GM21526 (cell line): ENCODE measurements at regions not wholly inside any gene's neighbourhood (a gene's known extent, or its start where the extent isn't known, plus 50 kb on each side); places are given as distances from the start of the nearest gene placed in this dataset.
"Not testable (repeated sequence)": the region's sequence is repeated elsewhere in the genome, so short reads cannot be mapped to it uniquely, and the experiment has no call there.

ENCODE experiments used
- ATAC-seq: cut with Tn5 transposase; IDR thresholded peaks from one replicate; pipeline ENCODE4 v1.9.1; 2021; ENCODE audit warnings: moderate library complexity; ENCODE audit not compliant: unreplicated experiment, low FRiP score

GRCh38 chr6:67935976-67936477, 699.1 kb upstream of the ADGRB3 start:
- no peak for ATAC-seq

GRCh38 chr6:67933278-67933677, 701.8 kb upstream of the ADGRB3 start:
- no peak for ATAC-seq

GRCh38 chr6:67922588-67922987, 712.5 kb upstream of the ADGRB3 start:
- ATAC-seq, result not testable (repeated sequence)

- ATAC-seq, result not testable (repeated sequence)
Measured at GRCh38 chr6:67920040-67920439, 715.0 kb upstream of the ADGRB3 start.

GRCh38 chr6:67916399-67916798, 718.7 kb upstream of the ADGRB3 start:
- ATAC-seq, result no peak

DNA sequence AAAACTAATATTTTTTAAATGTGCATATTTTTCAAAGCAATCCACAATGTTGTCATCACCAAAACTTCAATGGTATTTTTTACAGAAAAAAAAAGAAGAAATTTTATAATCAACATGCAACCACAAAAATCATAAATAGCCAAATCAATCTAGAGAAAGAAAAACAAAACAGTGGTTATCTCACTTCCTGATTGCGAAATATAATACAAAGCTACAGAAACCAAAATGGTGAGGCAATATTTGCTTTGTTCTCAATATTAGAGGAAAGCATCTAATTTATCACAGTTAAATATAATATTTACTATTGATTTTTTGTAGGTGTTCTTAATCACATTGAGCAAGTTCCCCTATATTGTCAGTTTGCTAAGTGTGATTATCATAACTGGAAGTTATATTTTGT, 720.7 kb upstream of the ADGRB3 start:
- no peak for ATAC-seq

DNA sequence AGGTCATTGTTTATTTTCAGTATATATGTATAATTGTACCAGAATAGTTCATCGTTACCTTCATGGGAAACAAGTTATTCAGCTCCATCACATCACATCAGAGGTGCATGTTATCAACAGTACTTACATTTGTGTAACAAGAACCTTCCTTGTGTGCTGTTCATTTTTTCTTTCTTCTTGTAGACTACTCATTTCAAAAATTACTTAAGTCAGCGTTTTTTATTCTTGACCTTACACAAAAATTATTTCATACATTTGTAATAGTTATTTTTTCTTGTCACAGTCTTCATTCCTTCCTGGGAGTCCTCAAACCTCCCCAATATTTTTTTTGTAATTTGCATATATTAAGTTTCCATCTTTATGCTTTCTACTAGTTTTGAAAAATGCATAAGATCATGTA, 725.7 kb upstream of the ADGRB3 start:
- ATAC-seq, result no peak

GRCh38 chr6:67908379-67908778, 726.7 kb upstream of the ADGRB3 start:
- no peak for ATAC-seq

DNA sequence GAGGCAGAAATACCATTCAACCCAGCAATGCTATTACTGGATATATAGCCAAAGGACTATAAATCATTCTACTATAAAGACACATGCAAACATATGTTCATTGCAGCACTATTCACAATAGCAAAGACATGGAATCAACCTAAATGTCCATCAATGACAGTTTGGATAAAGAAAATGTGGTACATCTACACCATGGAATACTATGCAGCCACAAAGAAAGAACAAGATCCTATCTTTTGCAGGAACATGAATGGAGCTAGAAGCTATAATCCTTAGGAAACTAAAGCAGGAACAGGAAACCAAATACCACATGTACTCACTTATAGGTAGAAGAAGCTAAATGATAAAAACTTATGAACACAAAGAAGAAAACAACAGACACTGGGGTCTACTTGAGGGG, 730.3 kb upstream of the ADGRB3 start:
- ATAC-seq, result not testable (repeated sequence)

- no peak for ATAC-seq
Measured at GRCh38 chr6:67898875-67899274, 736.2 kb upstream of the ADGRB3 start.

- no peak for ATAC-seq
Measured at GRCh38 chr6:67897998-67898607, 737.0 kb upstream of the ADGRB3 start.

DNA sequence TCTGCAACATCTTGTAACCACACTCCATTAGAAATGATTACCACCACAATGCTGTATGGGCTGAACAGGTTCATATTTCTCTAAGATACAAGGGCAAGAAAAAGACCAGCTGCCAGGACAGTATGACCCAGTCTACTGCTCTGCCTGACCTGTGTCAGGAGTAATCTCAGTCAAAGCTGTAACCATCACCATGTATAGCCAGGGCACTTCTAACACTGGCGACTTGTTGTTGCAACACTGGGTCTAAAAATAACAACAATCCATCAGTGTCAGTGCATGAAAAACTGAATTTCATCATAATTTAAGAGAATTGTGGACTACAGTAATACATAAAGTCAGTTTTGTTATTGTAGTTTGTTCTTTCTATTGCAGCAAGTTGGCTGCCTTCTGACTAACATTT, 738.6 kb upstream of the ADGRB3 start:
- ATAC-seq, result no peak

GRCh38 chr6:67889682-67889995, 745.4 kb upstream of the ADGRB3 start:
- no peak for ATAC-seq

- no peak for ATAC-seq
Measured at GRCh38 chr6:67888886-67889681, 746.0 kb upstream of the ADGRB3 start.

- ATAC-seq, result no peak
Measured at GRCh38 chr6:67888546-67888885, 746.6 kb upstream of the ADGRB3 start.

DNA sequence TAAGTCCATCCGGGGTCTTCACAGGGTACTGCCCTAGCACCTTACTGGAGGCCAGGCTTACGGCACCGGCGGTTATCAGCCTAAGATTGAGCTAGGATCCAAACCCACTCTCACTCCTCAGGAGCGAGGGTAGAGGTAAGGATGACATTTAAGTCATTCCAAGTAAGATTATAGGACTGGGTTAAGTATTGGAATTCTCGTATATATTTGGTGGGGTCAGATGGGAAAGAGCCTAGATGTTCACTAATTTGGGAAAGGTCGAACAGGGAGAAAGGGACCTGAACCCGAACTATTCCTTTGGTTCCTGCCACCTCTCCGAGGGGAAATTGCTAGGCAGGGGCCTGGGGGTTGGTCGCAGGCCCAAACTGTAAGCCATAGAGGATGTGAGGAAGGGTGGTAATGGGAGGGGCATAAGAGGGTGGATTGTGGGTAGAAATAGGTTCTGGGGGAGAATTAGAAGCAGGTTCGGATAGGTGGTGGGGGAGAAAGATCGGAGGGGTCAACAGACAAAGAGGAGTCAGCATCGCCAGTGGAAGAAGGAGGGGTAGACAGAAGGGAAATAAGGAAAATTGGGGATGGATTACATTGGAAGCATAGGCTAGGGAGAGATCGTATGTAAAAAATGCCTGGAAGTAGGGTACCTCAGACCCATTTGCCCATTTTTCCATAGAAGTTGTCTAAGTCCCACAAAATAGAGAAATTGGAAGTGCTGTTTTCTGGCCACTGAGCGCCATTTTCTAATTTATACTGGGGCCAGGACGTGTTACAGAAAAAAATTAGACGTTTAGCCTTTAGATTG, 747.1 kb upstream of the ADGRB3 start:
- no peak for ATAC-seq

DNA sequence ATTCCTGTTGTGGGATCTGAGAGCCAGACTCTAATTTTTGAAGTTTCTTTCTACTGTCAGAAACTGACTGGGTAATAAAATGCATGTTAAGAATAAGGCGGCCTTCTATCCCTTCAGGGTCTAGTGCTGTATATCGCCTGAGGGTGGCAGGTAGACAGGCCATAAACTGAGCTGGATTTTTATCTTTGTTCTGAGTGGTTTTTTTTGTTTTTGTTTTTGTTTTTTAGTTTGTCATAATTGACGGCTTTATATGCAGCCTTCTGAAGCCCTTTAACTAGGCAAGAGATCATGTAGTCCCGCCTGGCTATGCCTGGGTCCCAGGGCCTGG, 747.7 kb upstream of the ADGRB3 start:
- ATAC-seq, result no peak

DNA sequence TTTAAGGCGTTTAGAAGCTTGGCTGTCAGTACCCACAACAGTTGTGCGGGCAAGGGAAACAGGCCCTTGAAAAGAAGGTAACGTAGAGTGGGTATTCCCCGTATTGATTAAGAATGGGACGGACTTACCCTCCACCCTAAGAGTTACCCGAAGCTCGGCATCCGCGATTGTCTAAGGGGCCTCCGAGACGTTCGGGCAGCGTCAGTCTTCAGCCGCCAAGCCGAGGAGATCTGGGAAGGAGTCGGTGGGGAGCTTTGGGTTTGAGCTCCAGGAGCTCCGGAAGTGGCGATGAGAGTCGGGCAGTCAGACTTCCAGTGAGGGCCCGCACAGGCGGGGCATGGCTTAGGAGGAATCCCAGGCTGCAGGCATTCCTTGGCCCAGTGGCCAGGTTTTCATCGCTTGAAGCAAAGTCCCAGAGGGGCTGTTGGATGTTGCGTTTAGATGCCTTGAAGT, 748.2 kb upstream of the ADGRB3 start:
- ATAC-seq, result no peak

DNA sequence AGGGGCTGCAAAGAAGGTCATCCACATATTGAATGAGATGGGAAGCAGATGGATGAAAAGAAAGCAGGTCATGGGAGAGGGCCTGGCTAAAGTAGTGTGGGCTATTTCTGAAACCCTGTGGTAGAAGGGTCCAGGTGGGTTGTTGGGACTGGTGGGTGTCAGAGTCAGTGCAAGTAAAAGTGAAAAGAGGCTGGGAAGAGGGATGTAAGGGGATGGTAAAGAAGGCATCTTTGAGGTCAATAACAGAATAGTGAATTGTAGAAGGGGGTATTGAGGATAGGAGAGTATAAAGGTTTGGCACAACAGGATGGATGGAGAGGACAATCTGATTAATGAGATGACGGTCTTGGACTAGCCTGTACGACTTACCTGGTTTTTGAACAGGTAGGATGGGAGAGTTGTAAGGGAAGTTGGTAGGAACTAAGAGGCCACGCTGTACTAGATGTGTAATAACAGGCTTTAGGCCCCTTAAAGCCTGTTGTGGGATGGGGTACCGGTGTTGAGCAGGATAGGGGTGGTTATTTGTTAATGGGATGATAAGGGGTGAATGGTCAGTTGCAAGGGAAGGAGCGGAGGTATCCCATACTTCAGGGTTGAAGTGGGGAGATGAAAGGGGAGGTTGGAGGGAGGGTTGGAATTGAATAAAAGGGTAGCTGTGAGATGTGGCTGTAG, 748.9 kb upstream of the ADGRB3 start:
- ATAC-seq, result no peak

DNA sequence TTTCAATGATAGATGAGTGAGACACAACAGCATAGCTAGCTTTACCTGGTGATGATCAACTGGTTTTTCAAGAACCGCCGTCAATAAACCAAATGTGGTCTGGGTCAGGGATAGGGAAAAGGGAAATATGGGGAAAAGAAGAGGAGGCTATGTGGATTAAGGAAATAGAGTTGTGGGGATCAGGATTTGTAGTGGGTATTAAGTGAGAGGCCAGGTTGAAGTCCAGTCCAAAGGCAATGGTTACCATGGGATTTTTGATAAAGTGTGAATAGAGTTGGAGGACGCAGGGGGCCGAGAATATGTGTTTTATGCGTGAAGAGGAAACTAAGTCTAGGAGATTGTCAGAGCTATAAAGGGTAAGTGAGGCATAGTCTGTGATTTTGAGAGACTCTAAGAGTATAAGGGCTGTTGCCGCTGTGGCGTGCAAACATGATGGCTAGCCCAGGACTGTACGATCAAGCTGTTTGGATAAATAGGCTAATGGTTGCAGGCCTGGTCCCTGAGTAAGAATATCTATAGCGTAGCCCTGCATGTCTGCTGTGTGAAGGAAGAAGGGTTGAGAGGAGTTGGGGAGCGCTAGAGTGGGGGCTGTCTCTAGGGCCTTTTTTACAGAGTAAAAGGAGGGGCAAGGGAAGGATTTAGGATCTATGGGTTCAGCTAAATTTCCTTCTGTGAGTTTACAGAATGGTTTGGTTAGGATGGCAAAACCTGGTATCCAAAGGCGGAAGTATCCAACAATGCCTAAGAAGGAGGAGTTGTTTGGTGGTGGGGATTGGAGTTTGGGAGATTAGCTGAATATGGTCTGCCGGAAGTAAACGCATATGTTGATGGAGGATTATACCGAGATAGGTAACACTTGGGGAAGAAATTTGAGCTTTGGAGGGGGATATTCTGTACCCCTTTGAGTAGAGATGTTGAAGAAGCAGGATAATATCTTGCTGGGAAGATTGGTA, 749.7 kb upstream of the ADGRB3 start:
- no peak for ATAC-seq
